ENCODE measurements at regions not wholly inside any gene's neighbourhood (a gene's known extent, or its start where the extent isn't known, plus 50 kb on each side); places are given as distances from the start of the nearest gene placed in this dataset.

DNA sequence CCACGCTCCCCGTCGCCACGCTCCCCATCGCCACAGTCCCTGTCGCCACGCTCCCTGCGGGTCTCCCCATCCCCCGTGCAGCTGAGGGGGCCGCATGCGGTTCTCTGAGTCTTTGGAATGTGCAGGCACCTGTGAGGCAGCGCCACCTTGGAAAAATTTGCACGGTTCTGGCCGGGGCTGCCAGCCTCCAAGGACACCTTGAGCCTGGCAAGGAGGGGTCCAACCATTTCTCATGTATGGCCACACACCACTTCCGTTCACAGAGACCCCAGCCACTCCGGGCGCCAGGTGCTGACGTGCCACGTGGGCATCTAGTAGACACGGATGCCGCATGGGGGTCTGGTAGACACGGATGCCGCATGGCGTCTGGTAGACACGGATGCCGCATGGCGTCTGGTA lies 70.5 kb upstream of the ADGRA1 start:
- Histone ChIP-seq H3K27me3 (ENCODE audit: control insufficient read depth in 1 of 2, insufficient read depth in 2 of 2, low read length in 2 of 2) (no peaks in the 10 kb centered on the region), H3K4me3 (ENCODE audit: low read length) (no peak overlapping the region), H3K36me3 (ENCODE audit: insufficient read depth, low read length) (no peaks in the 10 kb centered on the region), H3K9me3 (ENCODE audit: control insufficient read depth in 1 of 2, insufficient read depth in 1 of 2, low read length in 2 of 2) (peaks cover 0 to 50% of the 10 kb centered on the region in 2 experiments), H3K27ac (ENCODE audit: low read depth in 1 of 2, low read length in 2 of 2) (no peak overlapping the region), H3K4me1 (ENCODE audit: insufficient read depth, low read length) (no peaks in the 10 kb centered on the region)
- intact Hi-C loops (cut with DNase I, micrococcal nuclease) = no loop called here
- no peak for DNase-seq
- ChIA-PET CTCF (no interaction called here), POLR2A (no interaction called here)
- Mint-ChIP-seq H3K4me3 (no peak overlapping the region), H3K9me3 (no peaks in the 10 kb centered on the region), H3K27ac (no peak overlapping the region), H3K27me3 (peaks cover 4% of the 10 kb centered on the region), H3K36me3 (ENCODE audit: low read depth) (no peaks in the 10 kb centered on the region), H3K4me1 (ENCODE audit: low read depth) (no peaks in the 10 kb centered on the region)
- ATAC-seq (ENCODE audit: poor library complexity) = no peak
- TF ChIP-seq, protein P1, sequence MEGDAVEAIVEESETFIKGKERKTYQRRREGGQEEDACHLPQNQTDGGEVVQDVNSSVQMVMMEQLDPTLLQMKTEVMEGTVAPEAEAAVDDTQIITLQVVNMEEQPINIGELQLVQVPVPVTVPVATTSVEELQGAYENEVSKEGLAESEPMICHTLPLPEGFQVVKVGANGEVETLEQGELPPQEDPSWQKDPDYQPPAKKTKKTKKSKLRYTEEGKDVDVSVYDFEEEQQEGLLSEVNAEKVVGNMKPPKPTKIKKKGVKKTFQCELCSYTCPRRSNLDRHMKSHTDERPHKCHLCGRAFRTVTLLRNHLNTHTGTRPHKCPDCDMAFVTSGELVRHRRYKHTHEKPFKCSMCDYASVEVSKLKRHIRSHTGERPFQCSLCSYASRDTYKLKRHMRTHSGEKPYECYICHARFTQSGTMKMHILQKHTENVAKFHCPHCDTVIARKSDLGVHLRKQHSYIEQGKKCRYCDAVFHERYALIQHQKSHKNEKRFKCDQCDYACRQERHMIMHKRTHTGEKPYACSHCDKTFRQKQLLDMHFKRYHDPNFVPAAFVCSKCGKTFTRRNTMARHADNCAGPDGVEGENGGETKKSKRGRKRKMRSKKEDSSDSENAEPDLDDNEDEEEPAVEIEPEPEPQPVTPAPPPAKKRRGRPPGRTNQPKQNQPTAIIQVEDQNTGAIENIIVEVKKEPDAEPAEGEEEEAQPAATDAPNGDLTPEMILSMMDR (IDR thresholded peaks at IDR 0.05) = no peak

DNA sequence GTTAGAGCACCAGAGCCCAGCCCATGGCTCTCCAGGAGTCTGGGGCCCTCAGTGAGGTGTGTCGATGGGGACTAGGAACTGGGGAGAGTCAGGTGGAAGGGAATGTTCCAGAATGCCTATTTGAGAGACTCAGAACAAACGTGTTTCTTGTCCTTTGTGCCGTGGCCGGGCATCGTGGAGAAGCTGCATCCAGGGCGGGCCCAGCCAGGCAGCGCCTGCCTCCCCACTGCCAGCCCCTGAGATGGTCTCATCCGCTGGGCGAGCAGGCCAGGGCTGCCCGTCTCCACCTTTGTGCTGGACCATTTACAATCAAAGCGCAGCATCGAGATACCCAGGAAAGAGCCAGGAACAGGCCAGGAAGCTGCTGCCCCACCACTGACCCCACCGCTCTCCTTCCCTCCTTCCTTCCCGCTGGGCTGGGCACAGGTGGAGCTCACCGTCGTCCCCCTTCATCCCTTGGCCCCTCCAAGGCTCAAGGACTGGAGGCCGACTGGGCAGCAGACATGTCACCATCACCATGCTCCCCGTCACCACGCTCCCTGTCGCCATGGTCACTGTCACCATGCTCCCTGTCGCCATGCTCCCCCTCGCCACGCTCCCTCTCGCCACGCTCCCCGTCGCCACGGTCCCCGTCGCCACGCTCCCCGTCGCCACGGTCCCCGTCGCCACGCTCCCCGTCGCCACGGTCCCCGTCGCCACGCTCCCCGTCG lies 71.1 kb upstream of the ADGRA1 start:
- H3K27me3 Mint-ChIP-seq = peaks cover 4% of the 10 kb centered on the region
- H3K27ac Mint-ChIP-seq = no peak overlapping the region
- H3K36me3 Mint-ChIP-seq (ENCODE audit: low read depth) = no peaks in the 10 kb centered on the region

DNA sequence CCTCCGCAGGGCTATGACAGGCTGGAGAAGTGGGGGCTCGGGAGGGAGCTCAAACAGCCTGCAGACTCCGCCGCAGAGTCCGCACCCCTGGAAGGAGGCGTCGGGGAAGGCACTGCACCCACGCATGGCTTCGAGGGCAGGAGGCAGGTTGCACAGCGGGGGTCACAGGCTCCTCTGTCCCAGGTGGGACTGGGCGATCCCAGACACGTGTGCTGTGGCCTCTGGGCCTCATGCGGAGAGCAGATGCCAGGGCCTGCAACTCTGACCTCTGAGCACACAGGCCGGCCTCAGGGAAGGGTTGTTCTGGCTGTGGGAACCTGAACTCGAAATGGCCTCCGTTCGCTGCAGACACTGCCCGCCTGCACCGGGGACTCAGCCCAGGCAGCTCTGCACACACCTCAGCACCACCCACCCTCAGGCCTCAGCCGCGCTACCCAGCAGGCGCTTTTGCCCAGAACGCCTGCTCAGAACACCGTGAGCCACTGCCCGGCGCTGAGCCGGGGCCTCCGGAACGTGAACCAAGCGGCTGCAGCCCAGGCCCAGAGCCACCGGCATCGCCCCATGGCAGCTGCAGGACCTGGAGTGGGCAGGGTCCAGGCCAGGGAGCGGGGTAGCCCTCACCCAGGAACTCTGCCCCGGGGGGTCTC lies 71.8 kb upstream of the ADGRA1 start:
- ATAC-seq (ENCODE audit: poor library complexity) = no peak
- no peaks in the 10 kb centered on the region for H3K36me3 ChIP-seq (ENCODE audit: insufficient read depth, low read length)
- intact Hi-C loops (cut with DNase I, micrococcal nuclease) = no loop called here

More for the DNA sequence above, 71.1 kb upstream of the ADGRA1 start:
- Histone ChIP-seq H3K4me3 (ENCODE audit: low read length) (no peak overlapping the region), H3K36me3 (ENCODE audit: insufficient read depth, low read length) (no peaks in the 10 kb centered on the region), H3K27me3 (ENCODE audit: control insufficient read depth in 1 of 2, insufficient read depth in 2 of 2, low read length in 2 of 2) (no peaks in the 10 kb centered on the region), H3K4me1 (ENCODE audit: insufficient read depth, low read length) (no peaks in the 10 kb centered on the region), H3K27ac (ENCODE audit: low read depth in 1 of 2, low read length in 2 of 2) (no peak overlapping the region), H3K9me3 (ENCODE audit: control insufficient read depth in 1 of 2, insufficient read depth in 1 of 2, low read length in 2 of 2) (peaks cover 0 to 50% of the 10 kb centered on the region in 2 experiments)
- intact Hi-C loops (cut with DNase I, micrococcal nuclease) = no loop called here
- ChIA-PET CTCF (no interaction called here), POLR2A (no interaction called here)
- DNase-seq (no peak), ATAC-seq (ENCODE audit: poor library complexity) (no peak)
- no peaks in the 10 kb centered on the region for H3K4me1 Mint-ChIP-seq (ENCODE audit: low read depth)
- TF ChIP-seq, protein P1 (IDR thresholded peaks at IDR 0.05) = no peak
- no peak overlapping the region for H3K4me3 Mint-ChIP-seq
- H3K9me3 Mint-ChIP-seq = no peaks in the 10 kb centered on the region

More for the DNA sequence above, 71.8 kb upstream of the ADGRA1 start:
- Mint-ChIP-seq H3K9me3 (no peaks in the 10 kb centered on the region), H3K4me3 (no peak overlapping the region), H3K4me1 (ENCODE audit: low read depth) (no peaks in the 10 kb centered on the region), H3K36me3 (ENCODE audit: low read depth) (no peaks in the 10 kb centered on the region), H3K27ac (no peak overlapping the region), H3K27me3 (peaks cover 4% of the 10 kb centered on the region)
- no peaks in the 10 kb centered on the region for H3K4me1 ChIP-seq (ENCODE audit: insufficient read depth, low read length)
- H3K27ac ChIP-seq (ENCODE audit: low read depth in 1 of 2, low read length in 2 of 2) = no peak overlapping the region
- TF ChIP-seq, protein P1 (IDR thresholded peaks at IDR 0.05) = no peak
- CTCF ChIA-PET = no interaction called here
- no peaks in the 10 kb centered on the region for H3K27me3 ChIP-seq (ENCODE audit: control insufficient read depth in 1 of 2, insufficient read depth in 2 of 2, low read length in 2 of 2)
- POLR2A ChIA-PET = no interaction called here
- no peak overlapping the region for H3K4me3 ChIP-seq (ENCODE audit: low read length)
- no peak for DNase-seq
- peaks cover 0 to 47% of the 10 kb centered on the region in 2 experiments for H3K9me3 ChIP-seq (ENCODE audit: control insufficient read depth in 1 of 2, insufficient read depth in 1 of 2, low read length in 2 of 2)

All from CD4-positive, alpha-beta T cell (primary cell).